Kidney (tissue), 13 donors: ENCODE measurements at regions not wholly inside any gene's neighbourhood (a gene's known extent, or its start where the extent isn't known, plus 50 kb on each side); places are given as distances from the start of the nearest gene placed in this dataset.
A peak's percentile ranks its signal among the peaks of the same experiment; 100 is the strongest.

ENCODE experiments used
- DNase-seq, 5 donors: peaks; one replicate each; pipeline ENCODE4 v3.0.0-alpha.2; 2013 to 2020
- FAIRE-seq: peaks from 2 replicates; lab custom pipeline; 2012; peaks lifted over from hg19 to GRCh38; lab: Jason Lieb, UNC
- H3K27ac ChIP-seq, 2 donors: one replicate each; pipeline ENCODE4 v1.7.0; 2013; ENCODE audit warnings: low read depth in 2 of 2, low read length in 2 of 2, inconsistent platforms in 1 of 2
- H3K27me3 ChIP-seq: one replicate; pipeline ENCODE4 v1.7.1; 2013; ENCODE audit warnings: low read length, inconsistent platforms; ENCODE audit not compliant: control insufficient read depth, insufficient read depth
- H3K36me3 ChIP-seq, 3 donors: one replicate each; pipeline versions ENCODE4 v1.7.0 to v1.7.1; 2013; ENCODE audit warnings: low read length in 3 of 3, control low read depth in 1 of 3, inconsistent platforms in 1 of 3; ENCODE audit not compliant: insufficient read depth in 3 of 3, control insufficient read depth in 2 of 3
- H3K4me1 ChIP-seq, 3 donors: one replicate each; pipeline versions ENCODE4 v1.7.0 to v1.7.1; 2013; ENCODE audit warnings: low read length in 3 of 3, inconsistent platforms in 1 of 3, low read depth in 1 of 3; ENCODE audit not compliant: control insufficient read depth in 2 of 3, insufficient read depth in 2 of 3
- H3K4me3 ChIP-seq, 3 donors: one replicate each; pipeline versions ENCODE4 v1.7.0 to v1.8.1; 2013; ENCODE audit warnings: low read length in 3 of 3, control low read depth in 1 of 3, inconsistent platforms in 1 of 3
- H3K9ac ChIP-seq, 3 donors: one replicate each; pipeline versions ENCODE4 v1.7.0 to v1.7.1; 2013; ENCODE audit warnings: low read length in 3 of 3, control low read depth in 1 of 3, inconsistent platforms in 1 of 3
- H3K9me3 ChIP-seq, 3 donors: one replicate each; pipeline versions ENCODE4 v1.7.0 to v1.7.1; 2013; ENCODE audit warnings: low read length in 3 of 3, control low read depth in 1 of 3, inconsistent platforms in 1 of 3; ENCODE audit not compliant: control insufficient read depth in 2 of 3, insufficient read depth in 1 of 3
- CTCF ChIP-seq: IDR thresholded peaks from 3 replicates; pipeline ENCODE4 v1.5.1; 2012; ENCODE audit warnings: mild to moderate bottlenecking, moderate library complexity, borderline replicate concordance; ENCODE audit not compliant: insufficient read depth; ENCODE audit errors: extremely low read depth
- intact Hi-C: fragments of 100-400 bp; cut with DNase I; formaldehyde crosslinking; loops from one replicate; pipeline ENCODE4 v1.11.1; 2022
- donor health status: control.
- donor health status: control.
- donor health status: control.
- donor health status: control.
- donor health status: control.
- donor health status: DM: yes; HTN: yes; CAD: no.
- donor health status: Normal renal cell carcinoma (clear cell type).

- FAIRE-seq, result peak; percentile 17
- no peaks in the 10 kb centered on the region for H3K27me3 ChIP-seq
- no peak overlapping the region for H3K4me3 ChIP-seq
- H3K4me1 ChIP-seq, result peaks cover 0 to 10% (median 9%) of the 10 kb centered on the region in 3 donors
- H3K9ac ChIP-seq, result no peak overlapping the region
- peak in 4 of 5 donors; percentile 62 to 90 (median 79) for DNase-seq
- H3K36me3 ChIP-seq, result no peaks in the 10 kb centered on the region
- no peak for TF ChIP-seq CTCF
- peak overlapping the region; percentile 65 to 71 for H3K27ac ChIP-seq
- intact Hi-C loops, result no loop called here
- H3K9me3 ChIP-seq, result no peaks in the 10 kb centered on the region
Observed at GRCh38 chr7:36037121-36037662, 115.9 kb upstream of the EEPD1 start.

GRCh38 chr7:36038063-36038721, 114.9 kb upstream of the EEPD1 start:
- TF ChIP-seq CTCF, result no peak
- Histone ChIP-seq H3K4me3 (no peak overlapping the region), H3K9me3 (no peaks in the 10 kb centered on the region), H3K27me3 (no peaks in the 10 kb centered on the region), H3K27ac (no peak overlapping the region), H3K36me3 (no peaks in the 10 kb centered on the region), H3K4me1 (peaks cover 0 to 10% (median 9%) of the 10 kb centered on the region in 3 donors), H3K9ac (no peak overlapping the region)
- intact Hi-C loops, result no loop called here
- DNase-seq (no peak), FAIRE-seq (no peak)

- H3K9me3 ChIP-seq, result no peaks in the 10 kb centered on the region
- FAIRE-seq, result no peak
Observed at GRCh38 chr7:36039243-36039642, 113.8 kb upstream of the EEPD1 start.

More at GRCh38 chr7:36039243-36039642, 113.8 kb upstream of the EEPD1 start:
- intact Hi-C loops, result no loop called here
- Histone ChIP-seq H3K4me1 (peaks cover 0 to 10% (median 9%) of the 10 kb centered on the region in 3 donors), H3K27me3 (no peaks in the 10 kb centered on the region), H3K9ac (no peak overlapping the region), H3K4me3 (no peak overlapping the region), H3K36me3 (no peaks in the 10 kb centered on the region), H3K27ac (peak overlapping the region in 1 of 2 donors; percentile 17)
- no peak for TF ChIP-seq CTCF
- DNase-seq, result no peak
